ENCODE measurements at regions not wholly inside any gene's neighbourhood (a gene's known extent, or its start where the extent isn't known, plus 50 kb on each side); places are given as distances from the start of the nearest gene placed in this dataset.
"Not testable (repeated sequence)": the region's sequence is repeated elsewhere in the genome, so short reads cannot be mapped to it uniquely, and the experiment has no call there.

DNA sequence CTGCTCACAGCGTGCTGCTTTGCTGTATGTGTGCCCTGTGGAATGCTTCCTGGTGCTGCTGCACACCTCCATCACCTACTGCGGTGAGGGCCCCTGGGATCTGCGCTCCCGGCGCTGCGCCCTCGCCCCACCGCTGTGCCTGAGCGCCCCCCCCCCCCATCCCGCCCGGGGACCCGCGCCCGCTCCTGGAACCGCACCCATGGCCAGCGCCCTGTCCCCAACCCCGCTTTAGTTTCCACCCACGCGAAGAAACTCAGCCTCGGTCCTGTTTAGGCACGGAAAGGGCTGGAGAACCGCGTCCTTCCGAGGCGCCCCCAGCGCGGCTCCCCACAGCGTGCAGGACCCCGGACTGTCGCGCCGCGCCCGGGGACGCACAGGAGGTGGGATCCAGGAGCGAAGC, 265.5 kb downstream of the POTEB3 start:
- not testable (repeated sequence) for TF ChIP-seq CTCF, POLR2A (IDR thresholded peaks at IDR 0.05)
